ENCODE measurements at regions not wholly inside any gene's neighbourhood (a gene's known extent, or its start where the extent isn't known, plus 50 kb on each side); places are given as distances from the start of the nearest gene placed in this dataset.

- TF ChIP-seq, protein P1, sequence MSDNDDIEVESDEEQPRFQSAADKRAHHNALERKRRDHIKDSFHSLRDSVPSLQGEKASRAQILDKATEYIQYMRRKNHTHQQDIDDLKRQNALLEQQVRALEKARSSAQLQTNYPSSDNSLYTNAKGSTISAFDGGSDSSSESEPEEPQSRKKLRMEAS (IDR thresholded peaks at IDR 0.05) = no peak
- TF ChIP-seq POLR2A (IDR thresholded peaks at IDR 0.05; ENCODE audit: low read length) = no peak
- TF ChIP-seq RNF2 (IDR thresholded peaks at IDR 0.05; ENCODE audit: borderline replicate concordance, low read depth) = no peak
- TF ChIP-seq KDM5A (IDR thresholded peaks at IDR 0.05) = no peak
- TF ChIP-seq HOXB5 (CRISPR knock-in tag; IDR thresholded peaks at IDR 0.05) = no peak
- no peak for TF ChIP-seq ZSCAN20 (CRISPR knock-in tag; IDR thresholded peaks at IDR 0.05)
Observed at GRCh38 chr20:22684763-22685443, 100.5 kb upstream of the FOXA2 start.
